ENCODE measurements at regions not wholly inside any gene's neighbourhood (a gene's known extent, or its start where the extent isn't known, plus 50 kb on each side); places are given as distances from the start of the nearest gene placed in this dataset.
"Not testable (repeated sequence)": the region's sequence is repeated elsewhere in the genome, so short reads cannot be mapped to it uniquely, and the experiment has no call there.

DNA sequence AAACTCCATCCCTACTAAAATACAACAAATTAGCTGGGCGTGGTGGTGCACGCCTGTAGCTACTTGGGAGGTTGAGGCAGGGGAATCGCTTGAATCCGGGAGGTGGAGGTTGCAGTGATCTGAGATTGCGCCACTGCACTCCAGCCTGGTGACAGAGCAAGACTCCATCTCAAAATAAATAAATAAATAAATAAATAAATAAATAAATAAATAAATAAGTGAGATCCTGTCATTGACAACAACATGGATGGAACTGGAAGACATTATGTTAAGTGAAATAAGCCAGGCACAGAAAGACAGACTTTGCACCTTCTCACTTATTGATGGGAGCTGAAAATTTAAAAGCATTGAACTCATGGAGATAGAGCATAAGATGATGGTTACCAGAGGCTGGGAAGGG is 111.2 kb downstream of the MOSPD2 start:
- H3K9me3 Mint-ChIP-seq; H3K4me3 Mint-ChIP-seq; H3K27ac Mint-ChIP-seq; H3K36me3 Mint-ChIP-seq (ENCODE audit: low read depth); H3K4me1 Mint-ChIP-seq; DNase-seq; H3K27me3 Mint-ChIP-seq; CTCF ChIA-PET; POLR2A ChIA-PET: not testable (repeated sequence)

Data from activated CD4-positive, alpha-beta memory T cell treated with anti-CD3 and anti-CD28 coated beads, Interleukin-2, amount 10 ng/mL, durations not matched to agents 7 days and 5 days (primary cell).